Peyer's patch (tissue), 4 donors: ENCODE measurements at regions not wholly inside any gene's neighbourhood (a gene's known extent, or its start where the extent isn't known, plus 50 kb on each side); places are given as distances from the start of the nearest gene placed in this dataset.

Experiments
- DNase-seq, 3 donors: peaks; one replicate each; pipeline ENCODE4 v3.0.0-alpha.2; 2017 to 2019
- H3K27ac ChIP-seq, 4 donors: fragments of 200-600 bp; sonication (generic); one replicate each; pipeline ENCODE4 v1.5.1; 2016 to 2019
- H3K27me3 ChIP-seq, 2 donors: fragments of 200-600 bp; sonication (generic); one replicate each; pipeline ENCODE4 v1.5.1; 2019
- H3K36me3 ChIP-seq, 3 donors: fragments of 200-600 bp; sonication (generic); one replicate each; pipeline ENCODE4 v1.5.1; 2016 to 2019
- H3K4me1 ChIP-seq, 4 donors: fragments of 200-600 bp; sonication (generic); one replicate each; pipeline ENCODE4 v1.5.1; 2016 to 2019
- H3K4me3 ChIP-seq, 4 donors: fragments of 200-600 bp; sonication (generic); 1 replicate in 3 of 4; 2 replicates in 1 of 4; pipeline ENCODE4 v1.5.1; 2016 to 2019; ENCODE audit warnings: mild to moderate bottlenecking in 1 of 4
- H3K9me3 ChIP-seq, 4 donors: fragments of 200-600 bp; sonication (generic); one replicate each; pipeline ENCODE4 v1.5.1; 2016 to 2019; ENCODE audit warnings: mild to moderate bottlenecking in 1 of 4
- CTCF ChIP-seq, 6 experiments: fragments of 450-650 bp in 4 of 6; fragments of 200-600 bp in 2 of 6; sonication (generic) in 1 of 6; IDR thresholded peaks; one replicate each; pipeline ENCODE4 v1.5.1; 2017 to 2019; ENCODE audit warnings: antibody characterized with exemption in 6 of 6, mild to moderate bottlenecking in 3 of 6, moderate library complexity in 1 of 6
- POLR2A ChIP-seq, 2 donors: fragments of 450-650 bp; IDR thresholded peaks; one replicate each; pipeline ENCODE4 v1.5.1; 2017; ENCODE audit warnings: antibody characterized with exemption in 2 of 2, mild to moderate bottlenecking in 2 of 2, moderate library complexity in 2 of 2

GRCh38 chr21:18760247-18760646 is 356.7 kb upstream of the TMPRSS15 start:
- no peak overlapping the region for H3K27ac ChIP-seq
- no peaks in the 10 kb centered on the region for H3K36me3 ChIP-seq
- no peak for DNase-seq
- H3K27me3 ChIP-seq = no peaks in the 10 kb centered on the region
- H3K4me1 ChIP-seq = no peaks in the 10 kb centered on the region
- no peaks in the 10 kb centered on the region for H3K9me3 ChIP-seq
- TF ChIP-seq POLR2A (IDR thresholded peaks at IDR 0.05) = no peak
- no peak overlapping the region for H3K4me3 ChIP-seq

GRCh38 chr21:18764720-18765119 is 361.1 kb upstream of the TMPRSS15 start:
- H3K9me3 ChIP-seq = no peaks in the 10 kb centered on the region
- H3K27me3 ChIP-seq = no peaks in the 10 kb centered on the region
- H3K27ac ChIP-seq = no peak overlapping the region
- H3K36me3 ChIP-seq = no peaks in the 10 kb centered on the region
- DNase-seq = no peak
- no peak overlapping the region for H3K4me3 ChIP-seq
- TF ChIP-seq POLR2A (IDR thresholded peaks at IDR 0.05) = no peak
- TF ChIP-seq CTCF (IDR thresholded peaks at IDR 0.05) = no peak
- no peaks in the 10 kb centered on the region for H3K4me1 ChIP-seq

- TF ChIP-seq CTCF (IDR thresholded peaks at IDR 0.05) = no peak
- TF ChIP-seq POLR2A (IDR thresholded peaks at IDR 0.05) = no peak
- H3K9me3 ChIP-seq = no peaks in the 10 kb centered on the region
- no peak for DNase-seq
- H3K4me1 ChIP-seq = no peaks in the 10 kb centered on the region
- H3K4me3 ChIP-seq = no peak overlapping the region
- no peaks in the 10 kb centered on the region for H3K36me3 ChIP-seq
- no peaks in the 10 kb centered on the region for H3K27me3 ChIP-seq
- H3K27ac ChIP-seq = no peak overlapping the region
These were observed 366.0 kb upstream of the TMPRSS15 start for GRCh38 chr21:18769599-18769998.

GRCh38 chr21:18771845-18772380 is 368.3 kb upstream of the TMPRSS15 start:
- Histone ChIP-seq H3K4me1 (no peaks in the 10 kb centered on the region), H3K4me3 (no peak overlapping the region), H3K27me3 (no peaks in the 10 kb centered on the region), H3K36me3 (no peaks in the 10 kb centered on the region), H3K9me3 (no peaks in the 10 kb centered on the region), H3K27ac (no peak overlapping the region)
- DNase-seq = no peak
- no peak for TF ChIP-seq CTCF (IDR thresholded peaks at IDR 0.05)
- no peak for TF ChIP-seq POLR2A (IDR thresholded peaks at IDR 0.05)

GRCh38 chr21:18772404-18772803 is 368.8 kb upstream of the TMPRSS15 start:
- no peak for DNase-seq
- TF ChIP-seq POLR2A (IDR thresholded peaks at IDR 0.05) (no peak), CTCF (IDR thresholded peaks at IDR 0.05) (no peak)
- H3K4me1 ChIP-seq = no peaks in the 10 kb centered on the region

DNA sequence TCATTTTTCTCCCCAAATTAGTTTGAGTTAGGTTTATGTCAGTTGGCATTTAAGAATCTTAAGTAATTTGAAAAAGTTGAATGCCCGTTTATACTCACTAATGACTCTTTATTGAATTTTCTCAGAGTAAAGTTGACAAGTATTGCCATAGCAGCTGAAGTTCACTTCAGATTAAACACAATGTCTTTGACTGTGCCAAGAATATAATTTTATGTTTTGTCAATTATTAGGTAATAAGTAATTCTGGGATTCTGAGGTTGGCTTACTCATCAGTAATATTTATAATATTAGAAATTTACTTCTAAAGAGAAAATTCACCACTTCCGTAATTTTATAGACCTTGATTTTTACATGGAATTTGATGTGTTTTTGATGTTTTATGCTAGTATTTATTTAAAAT is 369.3 kb upstream of the TMPRSS15 start:
- TF ChIP-seq POLR2A (IDR thresholded peaks at IDR 0.05) = no peak
- TF ChIP-seq CTCF (IDR thresholded peaks at IDR 0.05) = no peak
- no peak overlapping the region for H3K27ac ChIP-seq
- H3K27me3 ChIP-seq = no peaks in the 10 kb centered on the region
- H3K9me3 ChIP-seq = no peaks in the 10 kb centered on the region
- no peak overlapping the region for H3K4me3 ChIP-seq
- no peak for DNase-seq
- H3K36me3 ChIP-seq = no peaks in the 10 kb centered on the region
- no peaks in the 10 kb centered on the region for H3K4me1 ChIP-seq

More at GRCh38 chr21:18772404-18772803, 368.8 kb upstream of the TMPRSS15 start:
- Histone ChIP-seq H3K4me3 (no peak overlapping the region), H3K27ac (no peak overlapping the region), H3K9me3 (no peaks in the 10 kb centered on the region), H3K36me3 (no peaks in the 10 kb centered on the region), H3K27me3 (no peaks in the 10 kb centered on the region)
